Mesendoderm (in vitro differentiated cells): ENCODE measurements at regions not wholly inside any gene's neighbourhood (a gene's known extent, or its start where the extent isn't known, plus 50 kb on each side); places are given as distances from the start of the nearest gene placed in this dataset.

Experiments
- DNase-seq: peaks from one replicate; pipeline ENCODE4 v3.0.0; 2013
- H2AK5ac ChIP-seq: 2 replicates; pipeline ENCODE4 v1.6.1; 2013; ENCODE audit warnings: low read length, inconsistent platforms
- H2BK120ac ChIP-seq: 2 replicates; pipeline ENCODE4 v1.6.1; 2013; ENCODE audit warnings: low read depth, mild to moderate bottlenecking, low read length, moderate library complexity, mixed read lengths
- H2BK15ac ChIP-seq: replicated peaks from 2 replicates; pipeline ENCODE4 v1.6.1; 2013; ENCODE audit warnings: low read depth, mild to moderate bottlenecking, moderate library complexity
- H2BK5ac ChIP-seq: 2 replicates; pipeline ENCODE4 v1.6.1; 2013; ENCODE audit warnings: low read length, inconsistent platforms
- H3K18ac ChIP-seq: 2 replicates; pipeline ENCODE4 v1.6.1; 2013; ENCODE audit warnings: mild to moderate bottlenecking, low read length, mixed read lengths
- H3K23ac ChIP-seq: one replicate; pipeline ENCODE4 v1.6.1; 2013; ENCODE audit warnings: low read length
- H3K27ac ChIP-seq: 2 replicates; pipeline ENCODE4 v1.5.1; 2013; ENCODE audit warnings: low read depth, mild to moderate bottlenecking, inconsistent platforms, low read length, moderate library complexity
- H3K27me3 ChIP-seq: 2 replicates; pipeline ENCODE4 v1.6.1; 2013; ENCODE audit warnings: low read length, control low read depth, mild to moderate bottlenecking, inconsistent platforms; ENCODE audit not compliant: insufficient read depth, poor library complexity
- H3K36me3 ChIP-seq: 2 replicates; pipeline ENCODE4 v1.6.1; 2013; ENCODE audit warnings: low read length, inconsistent platforms; ENCODE audit not compliant: control insufficient read depth, insufficient read depth
- H3K4ac ChIP-seq: one replicate; pipeline ENCODE4 v1.6.1; 2013; ENCODE audit warnings: low read depth, mild to moderate bottlenecking, low read length, moderate library complexity
- H3K4me1 ChIP-seq: 2 replicates; pipeline ENCODE4 v1.6.1; 2013; ENCODE audit warnings: low read depth, low read length, inconsistent platforms; ENCODE audit not compliant: control insufficient read depth
- H3K4me2 ChIP-seq: 2 replicates; pipeline ENCODE4 v1.6.1; 2013; ENCODE audit warnings: low read length
- H3K4me3 ChIP-seq: 2 replicates; pipeline ENCODE4 v1.5.1; 2013; ENCODE audit warnings: mild to moderate bottlenecking, low read length
- H3K56ac ChIP-seq: one replicate; pipeline ENCODE4 v1.6.1; 2013; ENCODE audit warnings: low read length
- H3K79me1 ChIP-seq: 2 replicates; pipeline ENCODE4 v1.6.1; 2013; ENCODE audit warnings: low read length, inconsistent platforms
- H3K79me2 ChIP-seq: 2 replicates; pipeline ENCODE4 v1.6.1; 2013; ENCODE audit warnings: mild to moderate bottlenecking, low read length; ENCODE audit not compliant: control insufficient read depth, insufficient read depth
- H3K9ac ChIP-seq: 2 replicates; pipeline ENCODE4 v1.6.1; 2013; ENCODE audit warnings: low read length, inconsistent platforms
- H4K5ac ChIP-seq: one replicate; pipeline ENCODE4 v1.6.1; 2013; ENCODE audit warnings: low read length
- H4K8ac ChIP-seq: one replicate; pipeline ENCODE4 v1.6.1; 2013; ENCODE audit warnings: low read depth, mild to moderate bottlenecking, control low read depth, low read length, moderate library complexity
- WGBS: extraction: QIAGEN DNeasy Blood & Tissue Kit; methylation state at CpG from one replicate; pipeline ENCODE4 v1.1.7; 2013; ENCODE audit warnings: low lambda C conversion rate, missing lambda C conversion rate; ENCODE audit not compliant: insufficient coverage; ENCODE audit errors: extremely low coverage; 5-methylcytosine and 5-hydroxymethylcytosine counted together

DNA sequence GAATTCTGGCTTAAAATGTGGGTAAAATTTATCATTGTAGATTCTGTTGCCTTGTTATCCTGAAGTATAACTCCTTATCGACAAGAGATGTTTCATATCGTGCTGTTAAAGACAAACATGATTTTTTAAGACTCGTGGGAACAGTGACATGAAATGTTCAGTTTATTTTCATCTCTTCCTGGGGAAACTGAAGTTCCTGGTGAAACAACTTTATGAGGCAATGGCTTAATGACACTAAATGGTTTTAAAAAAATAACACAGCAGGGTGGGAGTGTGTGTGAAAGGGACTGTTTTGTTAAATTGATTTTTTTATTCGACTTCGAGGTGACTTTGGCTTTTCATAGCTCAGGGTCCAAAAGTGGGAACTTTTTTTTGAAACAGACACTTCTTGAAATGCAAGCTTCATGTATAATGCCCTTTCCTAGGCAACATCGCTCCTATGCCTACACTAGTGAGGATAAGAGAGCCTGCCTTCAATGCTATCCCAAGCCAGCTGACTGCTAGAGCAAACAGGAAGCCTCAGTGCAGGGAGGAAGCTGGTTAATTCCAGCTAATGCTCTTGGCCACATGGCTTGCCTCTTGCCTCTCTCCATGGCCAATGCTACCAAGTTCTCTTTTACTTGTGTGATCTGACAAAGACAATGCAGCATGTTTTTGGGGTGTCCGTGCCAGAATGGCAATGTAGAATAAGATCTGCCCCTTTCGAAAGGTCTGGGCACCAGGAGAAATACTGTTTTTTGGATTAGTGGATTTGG is 57.8 kb downstream of the PABIR2 start:
- Histone ChIP-seq H4K8ac (no peak overlapping the region), H3K4me2 (no peak overlapping the region), H3K79me2 (no peaks in the 10 kb centered on the region), H4K5ac (no peak overlapping the region), H3K4ac (no peak overlapping the region), H2BK120ac (no peak overlapping the region), H3K4me1 (no peaks in the 10 kb centered on the region), H3K27me3 (no peaks in the 10 kb centered on the region), H3K23ac (no peak overlapping the region), H3K36me3 (no peaks in the 10 kb centered on the region), H3K56ac (no peak overlapping the region), H3K4me3 (no peak overlapping the region), H2BK15ac (no peak overlapping the region), H3K27ac (no peak overlapping the region), H3K18ac (no peak overlapping the region), H2BK5ac (no peak overlapping the region), H3K9ac (no peak overlapping the region), H2AK5ac (no peak overlapping the region), H3K79me1 (no peaks in the 10 kb centered on the region)
- WGBS: no CpG with 5 or more reads among the region's 8 CpGs
- no peak for DNase-seq

DNA sequence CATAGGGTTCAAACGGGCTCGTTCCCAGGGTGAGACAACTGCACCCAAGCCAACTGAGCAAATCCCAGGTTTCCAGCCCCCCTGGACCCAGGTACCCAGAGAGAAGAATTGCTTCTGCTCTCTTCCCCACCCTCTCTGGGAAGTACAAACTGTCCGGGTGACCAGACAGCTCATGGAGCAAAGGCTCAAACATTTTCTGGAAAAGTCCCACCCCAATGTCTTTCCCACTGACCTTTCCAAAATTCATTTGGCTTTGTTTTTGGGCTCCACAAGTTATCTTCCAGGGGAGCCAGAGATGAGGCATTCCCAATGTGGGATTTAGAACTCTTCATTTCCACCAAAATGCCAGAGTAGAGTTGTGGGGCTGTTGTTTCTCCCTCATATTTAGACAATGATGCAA is 58.6 kb downstream of the PABIR2 start:
- H3K4ac ChIP-seq: no peak overlapping the region
- no peak for DNase-seq
- no peak overlapping the region for H4K8ac ChIP-seq
- no peaks in the 10 kb centered on the region for H3K79me2 ChIP-seq
- H3K4me3 ChIP-seq: no peak overlapping the region
- H4K5ac ChIP-seq: no peak overlapping the region
- no peak overlapping the region for H3K56ac ChIP-seq
- H3K23ac ChIP-seq: no peak overlapping the region
- H3K18ac ChIP-seq: no peak overlapping the region
- H2BK120ac ChIP-seq: no peak overlapping the region
- no peaks in the 10 kb centered on the region for H3K4me1 ChIP-seq
- H3K27me3 ChIP-seq: no peaks in the 10 kb centered on the region
- H3K4me2 ChIP-seq: no peak overlapping the region
- no peak overlapping the region for H2BK15ac ChIP-seq
- no CpG with 5 or more reads among the region's 3 CpGs for WGBS
- no peak overlapping the region for H3K9ac ChIP-seq
- H2AK5ac ChIP-seq: no peak overlapping the region
- H3K36me3 ChIP-seq: no peaks in the 10 kb centered on the region
- no peak overlapping the region for H3K27ac ChIP-seq
- no peak overlapping the region for H2BK5ac ChIP-seq
- no peaks in the 10 kb centered on the region for H3K79me1 ChIP-seq

DNA sequence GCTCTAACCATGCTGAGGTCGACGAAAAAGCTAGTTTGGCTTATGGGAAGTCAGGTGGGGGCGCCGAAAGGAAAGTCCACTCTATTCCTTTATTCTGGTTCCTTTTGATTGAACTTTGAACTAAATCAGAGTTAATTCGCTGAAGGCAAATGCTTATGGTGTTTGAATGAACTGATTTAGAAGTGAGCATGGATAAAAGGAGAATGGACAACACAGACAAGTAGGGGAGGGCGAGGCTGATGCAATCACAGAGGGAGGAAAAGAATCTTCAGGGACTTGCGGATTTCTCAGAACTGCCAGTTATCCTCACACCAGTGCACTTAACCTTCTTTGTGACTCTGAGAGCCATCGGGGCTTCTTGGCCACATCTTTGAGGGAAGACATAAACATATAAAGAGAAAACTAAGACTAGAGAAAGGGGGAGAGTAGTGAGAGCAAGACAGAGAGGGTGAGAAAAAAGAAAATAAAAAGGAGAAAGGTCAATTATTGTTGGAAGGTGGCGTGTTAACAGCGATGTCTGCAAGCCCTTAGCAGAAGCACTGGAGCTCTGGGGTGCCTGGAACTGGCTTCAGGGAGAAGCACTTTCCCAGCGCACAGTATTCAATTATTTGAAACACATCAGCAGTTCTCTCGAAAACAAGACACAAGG is 59.2 kb downstream of the PABIR2 start:
- Histone ChIP-seq H4K8ac (no peak overlapping the region), H3K4ac (no peak overlapping the region), H3K4me1 (no peaks in the 10 kb centered on the region), H4K5ac (no peak overlapping the region), H2BK5ac (no peak overlapping the region), H3K56ac (no peak overlapping the region), H3K18ac (no peak overlapping the region), H3K79me2 (no peaks in the 10 kb centered on the region), H3K9ac (no peak overlapping the region), H3K4me2 (no peak overlapping the region), H3K27me3 (no peaks in the 10 kb centered on the region), H2BK15ac (no peak overlapping the region), H3K23ac (no peak overlapping the region), H3K4me3 (no peak overlapping the region), H3K27ac (no peak overlapping the region), H3K79me1 (no peaks in the 10 kb centered on the region), H3K36me3 (no peaks in the 10 kb centered on the region), H2BK120ac (no peak overlapping the region), H2AK5ac (no peak overlapping the region)
- no peak for DNase-seq
- WGBS: no CpG with 5 or more reads among the region's 12 CpGs

DNA sequence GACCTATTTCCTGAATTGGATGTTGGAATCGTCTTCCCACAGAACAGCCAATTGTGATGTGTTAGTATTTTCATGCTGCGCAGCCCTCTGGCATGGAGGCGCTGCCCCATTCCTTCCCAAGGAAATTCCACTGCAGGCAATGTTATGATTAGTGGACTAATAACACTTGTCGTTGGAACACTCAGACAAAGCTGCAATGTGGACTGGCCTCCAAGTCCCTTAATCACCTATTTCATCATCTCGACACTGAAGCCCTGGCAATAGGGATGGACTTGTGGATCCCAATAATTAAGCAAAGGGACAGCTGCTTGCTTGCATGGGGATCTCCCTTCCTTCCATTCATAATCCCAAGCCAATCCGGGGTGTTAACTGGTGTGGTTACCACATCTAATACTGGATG is 59.9 kb downstream of the PABIR2 start:
- H3K27me3 ChIP-seq: no peaks in the 10 kb centered on the region
- no peak overlapping the region for H3K4me2 ChIP-seq
- no peaks in the 10 kb centered on the region for H3K4me1 ChIP-seq
- no peak overlapping the region for H2BK15ac ChIP-seq
- H3K36me3 ChIP-seq: no peaks in the 10 kb centered on the region
- DNase-seq: no peak
- H2BK120ac ChIP-seq: no peak overlapping the region
- no peaks in the 10 kb centered on the region for H3K79me2 ChIP-seq
- H3K4ac ChIP-seq: no peak overlapping the region
- no peak overlapping the region for H2BK5ac ChIP-seq
- no CpG with 5 or more reads among the region's 6 CpGs for WGBS
- no peak overlapping the region for H2AK5ac ChIP-seq
- no peak overlapping the region for H3K23ac ChIP-seq
- no peak overlapping the region for H3K4me3 ChIP-seq
- H3K9ac ChIP-seq: no peak overlapping the region
- H3K27ac ChIP-seq: no peak overlapping the region
- H3K79me1 ChIP-seq: no peaks in the 10 kb centered on the region
- H4K8ac ChIP-seq: no peak overlapping the region
- no peak overlapping the region for H4K5ac ChIP-seq
- H3K56ac ChIP-seq: no peak overlapping the region
- H3K18ac ChIP-seq: no peak overlapping the region

DNA sequence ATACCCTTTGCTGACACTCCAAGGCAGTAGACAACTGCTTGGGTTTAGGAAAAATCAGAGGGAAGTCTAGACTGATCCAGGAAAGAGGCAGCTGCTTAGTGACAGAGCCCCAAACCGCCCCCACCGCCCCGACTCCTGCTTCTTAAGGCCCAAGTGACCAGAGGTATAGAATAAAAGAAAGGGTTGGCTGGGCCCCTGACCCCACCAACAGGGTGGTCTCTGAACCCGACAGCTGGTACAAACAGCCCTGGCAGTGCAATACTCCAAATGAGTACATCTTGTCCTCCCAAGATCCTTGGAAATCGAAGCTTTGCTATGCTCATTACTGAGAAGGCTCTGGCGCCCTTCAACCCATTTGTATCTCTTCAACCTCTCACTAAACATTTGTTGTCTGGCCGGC is 60.6 kb downstream of the PABIR2 start:
- H3K27ac ChIP-seq: no peak overlapping the region
- WGBS: no CpG with 5 or more reads among the region's 7 CpGs

More for the DNA sequence above, 60.6 kb downstream of the PABIR2 start:
- Histone ChIP-seq H4K8ac (no peak overlapping the region), H3K79me1 (no peaks in the 10 kb centered on the region), H3K79me2 (no peaks in the 10 kb centered on the region), H3K4me3 (no peak overlapping the region), H2AK5ac (no peak overlapping the region), H3K27me3 (no peaks in the 10 kb centered on the region), H3K9ac (no peak overlapping the region), H2BK120ac (no peak overlapping the region), H3K4me2 (no peak overlapping the region), H3K4me1 (no peaks in the 10 kb centered on the region), H3K4ac (no peak overlapping the region), H4K5ac (no peak overlapping the region), H2BK15ac (no peak overlapping the region), H3K18ac (no peak overlapping the region), H3K36me3 (no peaks in the 10 kb centered on the region), H2BK5ac (no peak overlapping the region), H3K23ac (no peak overlapping the region), H3K56ac (no peak overlapping the region)
- DNase-seq: no peak
